NCI-H146 treated with DMSO at 0.1 percent for 48 hours (cell line): ENCODE measurements at regions not wholly inside any gene's neighbourhood (a gene's known extent, or its start where the extent isn't known, plus 50 kb on each side); places are given as distances from the start of the nearest gene placed in this dataset.
"Not testable (repeated sequence)": the region's sequence is repeated elsewhere in the genome, so short reads cannot be mapped to it uniquely, and the experiment has no call there.

Experiments used
- DNase-seq: peaks from one replicate; lab custom pipeline; 2025; ENCODE audit not compliant: unreplicated experiment; lab: John Stamatoyannopoulos, UW

DNA sequence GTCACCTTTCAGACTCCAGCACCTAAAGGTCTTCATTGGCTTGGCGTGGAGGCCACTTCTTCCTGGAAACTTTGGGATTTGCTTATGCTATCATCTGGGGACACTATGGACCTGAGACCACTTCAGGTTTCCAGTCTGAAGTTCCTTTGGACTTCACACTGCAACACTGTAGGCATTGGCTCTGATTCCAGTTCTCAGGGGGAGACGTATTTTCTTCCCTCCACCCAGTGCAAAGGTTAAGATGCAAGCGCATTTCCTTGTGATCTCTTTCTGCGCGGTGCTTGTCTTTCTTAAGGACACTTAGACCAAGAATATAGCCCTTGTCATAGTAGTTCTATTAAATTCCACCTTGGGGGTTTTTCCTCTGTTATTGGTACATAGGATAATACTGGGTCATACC is 299.8 kb downstream of the TSHZ3 start:
- DNase-seq = no peak

DNA sequence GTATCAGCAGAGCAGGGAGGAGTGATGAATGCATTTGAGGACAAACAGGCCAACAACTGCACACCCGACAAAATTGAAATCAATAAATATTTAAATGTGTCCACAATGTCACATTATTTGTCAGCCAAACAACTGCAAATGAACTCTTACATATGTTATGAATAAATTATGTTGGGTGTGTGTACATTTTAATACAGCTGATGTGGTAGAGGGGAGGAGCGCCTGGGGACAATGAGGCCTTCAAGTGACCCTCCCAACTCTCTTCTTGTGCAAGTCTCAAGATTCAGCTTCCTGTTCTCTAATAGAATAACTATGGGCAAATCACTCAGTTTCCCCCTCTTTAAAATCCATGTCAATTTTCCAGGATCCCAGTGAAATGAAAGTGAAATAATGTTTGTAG is 303.2 kb downstream of the TSHZ3 start:
- no peak for DNase-seq

DNA sequence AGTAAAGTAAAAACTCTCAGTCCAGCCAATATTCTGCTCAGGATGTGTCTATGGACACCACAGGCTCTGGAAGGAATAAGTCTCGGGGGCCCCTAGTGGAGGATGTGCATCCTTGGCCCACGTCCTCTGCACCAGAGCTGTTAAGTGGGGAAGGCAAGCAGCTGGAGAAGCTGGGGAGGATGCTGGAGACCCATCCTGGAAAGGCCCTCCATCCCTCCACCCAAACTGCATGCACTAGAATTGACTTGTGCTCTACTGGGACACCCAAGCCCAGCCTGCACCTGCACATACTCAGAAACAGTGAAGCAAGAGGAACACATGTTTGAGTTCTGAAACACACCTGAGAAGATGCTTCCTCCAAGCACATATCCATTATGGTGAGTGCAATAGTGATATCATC is 307.8 kb downstream of the TSHZ3 start:
- no peak for DNase-seq

DNA sequence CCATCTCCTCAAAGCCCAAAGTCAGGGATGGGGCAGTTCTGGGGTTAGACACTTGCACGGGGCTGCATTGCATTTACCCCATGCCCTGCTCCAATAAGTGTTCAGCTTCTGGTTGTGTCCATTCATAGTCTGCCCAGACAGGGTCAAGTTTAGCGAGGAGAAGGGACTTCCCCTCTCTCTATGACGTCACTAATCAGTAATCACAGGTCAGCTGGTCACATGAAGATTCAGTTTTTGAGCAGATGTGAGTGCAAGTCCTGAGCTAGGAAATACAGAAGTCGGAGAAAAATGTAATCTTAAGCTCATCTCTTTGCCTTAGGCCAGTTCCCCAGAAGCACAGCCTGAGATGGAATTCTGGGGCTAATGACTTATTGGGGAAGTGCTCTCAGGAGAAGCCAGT is 310.1 kb downstream of the TSHZ3 start:
- no peak for DNase-seq

DNA sequence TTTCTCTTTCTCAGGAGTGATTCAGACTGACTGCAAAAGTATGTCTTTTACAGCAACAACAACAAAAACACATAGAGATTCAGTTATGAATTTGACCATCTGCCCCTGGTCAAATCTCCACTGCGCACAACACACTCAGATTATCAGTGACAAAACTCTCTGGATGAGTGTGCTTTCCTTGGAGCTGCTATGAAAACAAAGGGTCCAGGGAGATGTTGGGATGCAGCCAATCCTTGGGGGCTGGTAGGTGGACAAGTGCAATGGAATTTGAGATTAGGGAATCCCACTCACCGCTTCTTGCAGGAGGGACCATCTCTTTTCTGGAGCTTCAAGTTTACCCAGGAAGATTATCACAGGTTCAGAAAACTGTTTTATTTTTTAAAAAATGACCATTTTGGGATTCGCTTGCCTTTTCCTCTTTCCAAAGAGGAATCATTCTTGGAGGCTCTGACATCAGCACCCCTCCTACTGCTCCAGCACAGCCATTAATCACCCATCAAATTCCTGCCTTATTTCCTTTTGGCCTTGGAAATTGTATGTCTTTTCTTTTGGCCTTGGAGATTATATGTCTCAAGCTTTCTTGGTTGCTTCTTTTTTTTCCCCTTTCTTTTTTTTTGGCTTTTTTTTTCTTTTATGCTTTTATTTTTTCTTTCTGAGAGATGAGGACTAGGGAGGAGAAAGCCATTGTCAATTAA is 311.8 kb downstream of the TSHZ3 start:
- DNase-seq = no peak

DNA sequence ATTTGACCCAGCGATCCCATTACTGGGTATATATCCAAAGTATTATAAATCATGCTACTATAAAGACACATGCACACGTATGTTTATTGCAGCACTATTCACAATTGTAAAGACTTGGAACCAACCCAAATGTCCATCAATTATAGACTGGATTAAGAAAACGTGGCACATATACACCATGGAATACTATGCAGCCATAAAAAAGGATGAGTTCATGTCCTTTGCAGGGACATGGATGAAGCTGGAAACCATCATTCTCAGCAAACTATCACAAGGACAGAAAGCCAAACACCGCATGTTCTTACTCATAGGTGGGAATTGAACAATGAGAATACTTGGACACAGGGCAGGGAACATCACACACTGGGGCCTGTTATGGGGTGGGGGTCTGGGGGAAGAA is 317.8 kb downstream of the TSHZ3 start:
- DNase-seq = not testable (repeated sequence)

DNA sequence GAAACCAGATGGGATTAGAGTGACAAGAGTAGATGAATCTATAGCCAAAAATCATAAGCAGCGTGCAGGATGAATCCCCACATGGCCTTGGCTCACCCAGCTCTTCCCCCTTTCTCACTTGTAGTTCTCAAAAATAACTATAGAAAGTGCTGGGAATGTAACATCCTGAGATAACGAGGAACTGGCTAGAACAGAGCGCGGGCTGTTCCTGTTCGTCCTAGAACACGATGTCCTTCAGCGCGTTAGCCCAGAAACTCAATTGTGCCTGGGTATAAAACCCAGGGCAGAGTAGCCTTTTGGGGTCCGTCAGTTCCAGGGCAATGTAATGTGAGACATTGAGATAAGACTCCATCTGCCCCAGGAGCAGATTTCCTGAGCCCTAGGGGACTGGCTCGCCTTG is 326.2 kb downstream of the TSHZ3 start:
- DNase-seq = no peak

DNA sequence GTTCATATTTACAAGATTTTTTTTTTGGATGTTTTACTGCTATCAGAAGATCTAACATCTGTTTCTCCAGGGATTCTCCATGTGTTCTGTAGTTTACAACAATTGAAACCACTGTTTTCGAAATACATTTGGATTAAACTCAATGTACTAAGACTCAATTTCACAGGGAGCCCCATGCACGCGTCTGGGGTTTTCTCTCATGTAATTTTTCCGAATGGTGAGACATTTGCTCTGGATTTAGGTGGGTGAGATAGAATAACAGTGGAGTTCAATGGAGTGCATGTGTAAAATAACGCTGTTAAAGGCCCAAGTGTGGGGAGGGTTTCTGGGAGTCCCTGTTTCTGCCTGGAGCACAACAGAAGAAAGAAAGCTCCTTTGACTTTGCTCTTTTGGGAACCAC is 330.3 kb downstream of the TSHZ3 start:
- DNase-seq = no peak

DNA sequence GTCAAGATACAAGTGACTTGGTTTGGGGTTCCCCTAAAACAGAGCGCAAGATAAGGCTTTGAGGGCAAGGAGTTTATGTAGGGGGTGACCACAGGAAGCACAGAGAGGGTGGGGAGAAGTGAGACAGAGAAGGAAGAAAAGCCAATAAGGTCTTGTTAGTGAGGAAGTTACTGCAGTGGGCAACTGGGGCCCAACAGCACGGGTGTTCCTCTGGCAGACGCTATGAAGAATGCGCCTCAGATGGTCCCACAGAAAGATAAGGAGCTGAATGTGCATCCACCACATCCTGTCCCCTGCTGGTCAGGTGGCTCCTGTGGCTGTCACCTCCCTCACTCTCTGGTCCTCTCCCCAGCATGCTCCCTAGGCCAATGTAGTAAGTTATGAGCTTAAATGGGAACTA is 333.5 kb downstream of the TSHZ3 start:
- DNase-seq = no peak

DNA sequence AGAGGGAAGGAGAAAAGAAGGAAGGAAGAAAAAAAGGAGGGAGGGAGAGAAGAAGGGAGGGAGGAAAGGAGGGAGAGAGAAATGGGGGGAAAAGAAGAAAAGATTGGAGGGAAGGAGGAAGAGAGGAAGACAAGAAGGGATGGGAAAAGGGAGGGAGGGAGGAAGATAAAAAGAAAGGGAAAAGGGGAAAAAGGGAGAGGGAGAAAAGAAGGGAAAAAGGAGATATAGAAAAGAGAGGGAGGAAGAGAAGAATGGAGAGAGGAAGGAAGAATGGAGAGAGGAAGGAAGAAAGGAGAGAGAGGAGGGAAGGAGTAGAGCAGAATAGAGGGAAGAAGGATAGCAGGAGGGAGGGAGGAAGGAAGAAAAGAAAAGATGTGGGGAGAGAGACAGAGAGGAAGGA is 334.6 kb downstream of the TSHZ3 start:
- no peak for DNase-seq

DNA sequence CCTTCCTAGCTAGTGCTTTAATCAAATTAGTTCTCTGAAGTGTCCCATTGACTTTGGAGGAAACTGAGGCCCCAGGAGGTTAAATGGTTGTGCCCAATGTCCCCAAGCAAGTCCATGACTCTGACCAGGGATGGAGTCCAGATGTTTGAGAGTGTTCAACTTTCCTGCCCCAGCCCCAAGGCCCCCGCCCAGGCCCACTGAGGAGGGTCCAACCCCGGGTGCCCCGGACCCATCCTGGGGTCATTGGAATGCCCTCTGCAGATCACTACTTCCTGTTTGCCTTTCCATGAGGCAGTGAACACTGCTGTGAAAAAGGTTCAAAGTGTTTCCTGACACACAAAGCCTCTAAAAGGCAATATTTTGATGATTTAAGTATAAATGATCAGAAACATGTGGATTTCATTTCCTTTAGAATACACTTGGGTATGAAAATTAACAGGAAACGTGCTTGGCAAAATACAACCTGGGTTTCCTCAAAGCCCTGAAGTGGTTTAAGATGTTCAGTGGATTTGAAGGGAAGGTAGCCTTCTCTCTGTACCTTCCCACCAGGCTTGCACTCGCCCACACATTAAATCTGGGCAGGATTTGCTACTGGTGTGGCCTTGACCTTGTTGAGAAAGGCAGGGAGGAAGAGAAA is 335.7 kb downstream of the TSHZ3 start:
- no peak for DNase-seq

DNA sequence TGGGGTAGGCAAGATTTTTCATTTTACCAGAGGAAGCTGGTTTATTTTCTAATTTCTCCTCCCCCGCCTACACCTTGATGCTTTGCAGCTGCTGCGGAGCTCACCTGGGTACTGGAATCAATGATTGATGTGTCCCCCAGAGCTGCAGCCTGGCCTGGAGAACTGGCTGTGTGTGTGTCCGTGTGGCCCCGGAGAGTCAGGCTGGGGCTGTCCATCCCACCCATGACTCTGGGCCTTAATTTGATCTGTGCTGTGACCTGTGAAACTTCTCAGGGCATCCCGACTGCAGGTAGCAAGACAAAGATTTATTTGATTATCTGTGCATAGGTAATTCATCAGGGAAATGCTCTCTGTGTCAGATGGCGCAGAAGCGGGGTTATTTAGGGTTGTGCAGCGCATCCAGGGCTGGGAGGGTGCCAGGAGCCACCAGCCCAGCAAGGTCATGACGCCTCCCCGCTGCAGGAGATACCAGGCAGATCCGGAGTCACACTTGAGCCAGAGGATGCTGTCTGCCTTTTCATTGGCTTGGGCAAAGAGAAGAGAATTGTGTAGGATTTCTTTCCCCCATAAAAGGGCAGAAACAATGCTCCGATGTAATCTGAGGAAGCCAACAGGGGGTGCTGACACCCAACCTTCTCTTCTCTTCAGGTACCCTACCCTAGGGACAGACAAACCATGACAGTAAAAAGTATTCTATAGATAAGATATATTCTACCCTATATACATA is 346.6 kb downstream of the TSHZ3 start:
- DNase-seq = no peak

DNA sequence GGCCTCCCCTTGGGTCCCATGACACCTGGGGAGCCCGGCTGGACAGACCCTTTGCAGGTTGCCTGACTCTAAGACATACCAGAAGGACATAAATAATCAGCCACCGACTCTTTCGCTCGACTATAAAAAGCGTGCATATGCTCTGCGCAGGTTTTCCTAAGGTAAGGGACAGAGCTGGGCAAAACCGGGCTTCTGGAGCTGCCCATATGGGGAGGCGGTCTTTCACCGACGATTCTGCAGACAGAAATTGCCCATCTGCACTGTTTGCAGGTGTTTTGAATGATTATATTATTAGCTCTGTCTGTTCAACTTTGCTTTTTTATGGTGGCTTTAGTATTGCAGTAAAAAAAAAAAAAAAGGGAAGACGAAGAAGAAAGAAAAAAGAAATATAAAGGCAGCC is 347.2 kb downstream of the TSHZ3 start:
- no peak for DNase-seq

DNA sequence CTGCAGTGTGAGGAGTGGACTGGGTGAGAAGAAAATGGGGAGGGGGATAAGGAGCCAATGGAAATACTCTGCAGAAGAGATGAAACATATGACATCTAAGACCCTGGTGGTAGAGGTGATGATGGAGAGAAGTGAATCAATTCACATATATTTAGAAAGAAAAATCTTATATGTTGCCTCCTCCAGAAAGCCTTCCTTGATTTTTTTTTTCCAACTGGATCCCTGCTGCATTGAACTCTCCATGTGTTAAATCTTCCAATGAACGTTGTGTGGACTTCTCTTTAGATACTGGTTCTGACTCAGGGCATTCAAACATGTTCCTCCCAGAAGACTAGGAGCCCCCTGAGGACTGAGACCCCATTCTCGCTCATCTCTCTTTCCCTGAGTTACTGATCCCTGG is 348.3 kb downstream of the TSHZ3 start:
- DNase-seq = no peak

DNA sequence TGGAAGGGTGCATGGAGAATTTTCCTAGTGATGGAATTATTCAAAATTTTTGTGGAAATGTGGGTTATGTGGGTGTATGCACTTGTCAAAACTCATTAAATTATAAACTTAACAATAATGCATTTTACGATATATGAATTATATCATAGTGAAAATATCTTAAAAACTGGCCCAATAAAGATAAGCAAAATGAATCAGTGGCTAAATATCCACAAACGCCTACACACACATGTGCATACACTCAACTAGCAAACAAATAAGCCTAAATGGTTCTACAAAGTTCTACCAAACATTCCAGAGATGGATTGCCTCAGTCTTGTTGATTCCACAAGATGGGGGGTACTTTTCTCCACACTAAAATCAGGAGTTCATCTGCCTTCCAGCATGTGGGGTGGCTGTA is 349.5 kb downstream of the TSHZ3 start:
- no peak for DNase-seq

DNA sequence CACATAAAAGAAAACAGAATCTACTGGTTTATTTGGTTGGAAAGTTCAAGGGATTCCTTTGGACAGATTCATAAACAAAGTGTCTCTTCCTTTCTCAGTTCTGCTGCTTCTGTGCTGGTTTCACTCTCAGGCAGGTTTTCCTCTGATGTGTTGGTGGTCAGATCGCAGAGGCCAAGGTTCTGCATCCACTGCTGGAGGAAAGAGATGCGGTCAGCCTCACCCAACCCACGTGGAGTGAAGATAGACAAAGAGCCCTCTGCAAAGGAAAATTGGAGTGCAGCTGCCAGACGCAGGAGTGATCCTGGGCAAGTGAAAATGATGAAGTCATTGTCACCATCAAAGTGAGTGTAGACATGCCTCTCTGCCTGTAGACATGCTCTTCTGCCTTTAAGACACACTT is 352.0 kb downstream of the TSHZ3 start:
- no peak for DNase-seq

DNA sequence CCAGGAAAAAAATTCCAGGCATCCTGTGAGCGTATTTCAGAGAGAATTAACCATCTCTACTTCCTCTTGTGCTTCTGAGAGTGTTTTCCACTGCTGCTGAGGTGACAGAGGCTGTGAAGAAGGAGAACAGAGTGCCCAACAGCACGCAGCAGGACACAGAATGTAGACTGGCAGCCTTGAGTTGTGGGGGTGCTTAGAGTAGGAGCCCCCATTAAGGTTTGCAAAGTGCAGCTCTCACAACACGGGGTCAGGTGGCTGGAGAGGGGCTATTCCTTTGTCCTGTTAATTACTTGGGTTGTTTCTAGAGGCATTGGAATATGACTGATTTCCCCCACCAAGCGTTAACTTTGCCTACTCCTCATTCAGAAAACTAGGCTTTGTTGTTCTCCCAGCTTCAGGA is 370.6 kb downstream of the TSHZ3 start:
- DNase-seq = no peak

DNA sequence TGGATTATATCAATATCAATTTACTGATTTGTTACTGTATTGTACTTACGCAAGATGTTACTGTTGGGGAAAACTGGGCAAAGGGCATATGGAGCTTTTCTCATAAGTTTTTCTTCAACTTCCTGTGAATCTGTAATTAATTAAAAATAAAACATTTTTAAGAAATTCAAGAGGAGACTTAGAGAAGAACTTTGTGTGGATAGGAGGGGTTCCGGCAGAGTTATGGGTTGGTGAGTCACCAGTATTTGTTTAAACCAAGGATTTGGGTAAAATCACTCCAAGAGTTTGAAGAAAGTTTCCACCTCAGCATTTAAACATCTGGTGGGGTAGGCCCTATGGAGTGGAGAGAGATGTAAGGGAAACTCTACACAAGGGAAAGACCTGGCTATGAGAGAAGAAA is 379.6 kb downstream of the TSHZ3 start:
- no peak for DNase-seq

DNA sequence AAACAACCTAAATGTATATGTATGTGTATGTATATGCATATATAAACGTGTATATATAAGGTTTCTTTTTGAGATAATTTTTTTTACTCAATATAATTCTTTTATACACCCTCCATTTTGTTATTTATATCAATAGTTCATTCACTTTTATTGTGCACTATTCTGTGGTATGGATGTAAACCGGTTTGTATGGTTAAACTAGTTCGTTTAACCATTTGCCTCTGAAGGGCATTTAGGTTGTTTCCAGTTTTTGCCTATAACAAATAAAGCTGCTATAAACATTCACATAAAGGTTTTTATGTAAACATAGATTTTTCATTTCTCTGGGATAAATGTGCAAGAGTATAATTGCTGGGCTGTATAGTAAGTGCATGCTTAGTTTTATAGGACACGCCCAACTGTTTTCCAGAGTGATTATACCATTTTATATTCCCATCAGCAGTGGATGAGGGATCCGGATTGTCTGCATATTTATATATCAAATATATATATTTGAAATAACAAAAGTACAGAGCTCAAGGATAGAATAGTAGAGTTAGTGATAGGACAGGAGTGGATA is 380.3 kb downstream of the TSHZ3 start:
- DNase-seq = no peak

DNA sequence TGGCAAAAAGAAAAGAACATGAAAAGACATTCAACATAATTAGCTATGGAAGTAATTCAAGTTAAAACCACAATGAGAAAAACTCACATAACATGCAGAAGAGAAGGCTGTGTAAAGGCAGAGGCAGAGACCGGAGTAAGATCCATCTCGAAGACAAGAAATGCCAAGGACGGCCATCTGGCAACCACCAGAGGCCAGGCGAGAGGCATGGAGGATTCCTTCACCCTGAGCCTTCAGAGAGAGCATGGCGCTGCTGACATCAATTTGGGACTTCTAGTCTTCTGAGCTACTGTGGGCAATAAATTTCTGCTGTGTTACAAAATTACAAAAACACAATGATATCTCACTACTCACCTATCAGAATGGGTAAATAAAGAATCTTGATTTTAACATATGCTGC is 381.0 kb downstream of the TSHZ3 start:
- no peak for DNase-seq

DNA sequence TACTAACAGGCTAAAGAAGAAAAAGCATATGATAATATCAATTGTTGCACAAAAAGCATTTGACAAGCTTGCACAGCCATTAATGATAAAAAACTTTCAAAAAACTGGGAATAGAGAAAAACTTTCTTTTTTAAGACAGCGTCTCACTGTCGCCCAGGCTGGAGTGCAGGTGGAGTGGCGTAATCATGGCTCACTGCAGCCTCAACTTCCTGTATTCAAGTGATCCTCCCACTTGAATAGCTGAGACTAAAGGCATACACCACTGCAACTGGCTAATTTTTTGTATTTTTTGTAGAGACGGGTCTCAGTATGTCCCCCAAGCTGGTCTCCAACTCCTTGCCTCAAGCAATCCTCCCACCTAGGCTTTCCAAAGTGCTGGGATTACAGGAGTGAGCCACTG is 382.8 kb downstream of the TSHZ3 start:
- DNase-seq = no peak

DNA sequence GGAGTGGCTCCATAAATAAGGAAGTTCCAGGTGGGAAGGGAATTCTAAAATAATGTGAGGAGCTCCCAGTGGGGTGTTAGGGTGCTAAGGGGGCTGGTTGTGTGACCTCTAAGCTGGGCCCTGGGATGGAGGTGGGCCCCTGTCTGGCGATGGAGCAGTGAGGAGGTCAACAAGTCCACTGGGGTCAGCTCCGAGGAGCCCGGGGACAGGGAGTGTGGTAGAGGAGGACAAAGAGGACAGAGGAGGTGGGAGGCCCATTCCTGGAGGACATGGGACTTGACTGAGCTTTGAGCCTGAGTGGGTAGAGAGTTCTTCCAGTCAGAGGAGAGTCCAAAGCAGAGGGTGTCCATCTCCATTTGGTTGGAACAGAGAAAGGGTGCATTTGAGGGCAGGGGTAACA is 390.2 kb downstream of the TSHZ3 start:
- DNase-seq = no peak
